OCI-LY7 (cell line): ENCODE measurements at regions not wholly inside any gene's neighbourhood (a gene's known extent, or its start where the extent isn't known, plus 50 kb on each side); places are given as distances from the start of the nearest gene placed in this dataset.

Source experiments
- BruUV-seq: library from RNA; stranded (reverse); fragments of 400-500 nt; replicated peaks from 2 replicates; lab custom pipeline; 2021; lab: Mats Ljungman, UMichigan
- CTCF ChIA-PET: fragments of 300-600 bp; sonication (Branson Sonifier 250); formaldehyde crosslinking; loops from one replicate; lab custom pipeline; 2022; ENCODE audit warnings: antibody characterized with exemption; ENCODE audit not compliant: unreplicated experiment; lab: Charles Lee
- POLR2A ChIA-PET: fragments of 300-600 bp; sonication (Branson Sonifier 250); formaldehyde crosslinking; loops from one replicate; lab custom pipeline; 2022; ENCODE audit warnings: antibody characterized with exemption; lab: Charles Lee
- DNase-seq: peaks from one replicate; pipeline ENCODE4 v3.0.0-alpha.2; 2015; ENCODE audit warnings: low spot score
- H2AFZ ChIP-seq: fragments of 200-600 bp; sonication (generic), shearing (Covaris generic); 2 replicates; pipeline ENCODE4 v1.6.1; 2014; ENCODE audit warnings: mild to moderate bottlenecking, antibody characterized with exemption, low read length, moderate library complexity
- H3K27ac ChIP-seq: fragments of 200-600 bp; sonication (generic); 2 replicates; pipeline ENCODE4 v1.5.1; 2014; ENCODE audit warnings: mixed run types, low read depth, mild to moderate bottlenecking, moderate library complexity, low read length, inconsistent platforms; ENCODE audit not compliant: poor library complexity, severe bottlenecking
- H3K36me3 ChIP-seq: fragments of 200-600 bp; sonication (generic); 2 replicates; pipeline ENCODE4 v1.6.1; 2014; ENCODE audit warnings: mild to moderate bottlenecking, antibody characterized with exemption, low read length, moderate library complexity, mixed read lengths; ENCODE audit not compliant: insufficient read depth
- H3K4me1 ChIP-seq: fragments of 200-600 bp; sonication (generic); 2 replicates; pipeline ENCODE4 v1.5.1; 2014; ENCODE audit warnings: mild to moderate bottlenecking, low read length; ENCODE audit not compliant: insufficient read depth, poor library complexity, severe bottlenecking
- H3K4me2 ChIP-seq: fragments of 200-600 bp; sonication (generic); 2 replicates; pipeline ENCODE4 v1.6.1; 2014; ENCODE audit warnings: mild to moderate bottlenecking, low read length
- H3K4me3 ChIP-seq: fragments of 200-600 bp; sonication (generic); 2 replicates; pipeline ENCODE4 v1.5.1; 2014; ENCODE audit warnings: mild to moderate bottlenecking, low read depth, low read length; ENCODE audit not compliant: poor library complexity, severe bottlenecking
- H3K79me2 ChIP-seq: fragments of 200-600 bp; sonication (generic); 2 replicates; pipeline ENCODE4 v1.6.1; 2016; ENCODE audit warnings: low read depth, mild to moderate bottlenecking, low read length, moderate library complexity, mixed read lengths; ENCODE audit not compliant: insufficient read depth
- H3K9me2 ChIP-seq: fragments of 200-600 bp; sonication (generic); 2 replicates; pipeline ENCODE4 v1.6.1; 2016; ENCODE audit warnings: mild to moderate bottlenecking, low read length, mixed read lengths; ENCODE audit not compliant: insufficient read depth
- H3K9me3 ChIP-seq: fragments of 200-600 bp; sonication (generic); 2 replicates; pipeline ENCODE4 v1.6.1; 2014; ENCODE audit warnings: mild to moderate bottlenecking, mixed run types, low read length, mixed read lengths
- H4K20me1 ChIP-seq: fragments of 200-600 bp; sonication (generic); 2 replicates; pipeline ENCODE4 v1.6.1; 2014; ENCODE audit warnings: mild to moderate bottlenecking, antibody characterized with exemption, low read length, moderate library complexity, mixed read lengths; ENCODE audit not compliant: insufficient read depth
- CTCF ChIP-seq: fragments of 200-600 bp; sonication (generic); conservative IDR thresholded peaks from 2 replicates; pipeline ENCODE4 v1.5.1; 2014; ENCODE audit warnings: mild to moderate bottlenecking, antibody characterized with exemption, low read length, moderate library complexity, mixed read lengths
- EZH2phosphoT487 ChIP-seq: fragments of 200-600 bp; sonication (generic); IDR thresholded peaks from 2 replicates; pipeline ENCODE4 v1.6.1; 2018; ENCODE audit warnings: low read depth, borderline replicate concordance, mild to moderate bottlenecking, mixed run types, antibody characterized with exemption, low read length, moderate library complexity, mixed read lengths
- intact Hi-C: fragments of 100-400 bp; cut with micrococcal nuclease; formaldehyde crosslinking; loops from one replicate; pipeline ENCODE4 v1.10.0; 2022; ENCODE audit not compliant: unreplicated experiment

GRCh38 chr7:41786404-41786803 is 83.5 kb upstream of the INHBA start:
- Histone ChIP-seq H3K27ac (no peak overlapping the region), H3K79me2 (no peaks in the 10 kb centered on the region), H3K9me2 (no peaks in the 10 kb centered on the region), H3K4me2 (no peak overlapping the region), H2AFZ (no peak overlapping the region), H4K20me1 (no peaks in the 10 kb centered on the region), H3K4me3 (no peak overlapping the region), H3K4me1 (no peaks in the 10 kb centered on the region), H3K36me3 (no peaks in the 10 kb centered on the region), H3K9me3 (no peaks in the 10 kb centered on the region)
- no TSS peak for BruUV-seq
- intact Hi-C loops: no loop called here
- no peak for TF ChIP-seq EZH2phosphoT487
- ChIA-PET CTCF (no interaction called here), POLR2A (no interaction called here)
- no peak for DNase-seq

- no peak overlapping the region for H3K27ac ChIP-seq
- intact Hi-C loops: no loop called here
- ChIA-PET POLR2A (no interaction called here), CTCF (no interaction called here)
- no TSS peak for BruUV-seq
- no peak overlapping the region for H2AFZ ChIP-seq
- TF ChIP-seq CTCF (no peak), EZH2phosphoT487 (no peak)
- no peak overlapping the region for H3K4me3 ChIP-seq
- H3K36me3 ChIP-seq: no peaks in the 10 kb centered on the region
- H3K4me2 ChIP-seq: no peak overlapping the region
- DNase-seq: no peak
- no peaks in the 10 kb centered on the region for H3K9me2 ChIP-seq
- H3K4me1 ChIP-seq: no peaks in the 10 kb centered on the region
- H3K9me3 ChIP-seq: no peaks in the 10 kb centered on the region
- H3K79me2 ChIP-seq: no peaks in the 10 kb centered on the region
- H4K20me1 ChIP-seq: no peaks in the 10 kb centered on the region
These were observed 83.0 kb upstream of the INHBA start for GRCh38 chr7:41785840-41786239.

- Histone ChIP-seq H4K20me1 (no peaks in the 10 kb centered on the region), H3K4me3 (no peak overlapping the region), H2AFZ (no peak overlapping the region), H3K4me2 (no peak overlapping the region), H3K27ac (no peak overlapping the region), H3K9me3 (no peaks in the 10 kb centered on the region), H3K9me2 (no peaks in the 10 kb centered on the region), H3K4me1 (no peaks in the 10 kb centered on the region), H3K79me2 (no peaks in the 10 kb centered on the region), H3K36me3 (no peaks in the 10 kb centered on the region)
- ChIA-PET CTCF (no interaction called here), POLR2A (no interaction called here)
- intact Hi-C loops: no loop called here
- BruUV-seq: no TSS peak
- DNase-seq: no peak
- no peak for TF ChIP-seq CTCF
- TF ChIP-seq EZH2phosphoT487: no peak
These were observed 82.4 kb upstream of the INHBA start for GRCh38 chr7:41785265-41785664.
